ENCODE measurements at regions not wholly inside any gene's neighbourhood (a gene's known extent, or its start where the extent isn't known, plus 50 kb on each side); places are given as distances from the start of the nearest gene placed in this dataset.

DNA sequence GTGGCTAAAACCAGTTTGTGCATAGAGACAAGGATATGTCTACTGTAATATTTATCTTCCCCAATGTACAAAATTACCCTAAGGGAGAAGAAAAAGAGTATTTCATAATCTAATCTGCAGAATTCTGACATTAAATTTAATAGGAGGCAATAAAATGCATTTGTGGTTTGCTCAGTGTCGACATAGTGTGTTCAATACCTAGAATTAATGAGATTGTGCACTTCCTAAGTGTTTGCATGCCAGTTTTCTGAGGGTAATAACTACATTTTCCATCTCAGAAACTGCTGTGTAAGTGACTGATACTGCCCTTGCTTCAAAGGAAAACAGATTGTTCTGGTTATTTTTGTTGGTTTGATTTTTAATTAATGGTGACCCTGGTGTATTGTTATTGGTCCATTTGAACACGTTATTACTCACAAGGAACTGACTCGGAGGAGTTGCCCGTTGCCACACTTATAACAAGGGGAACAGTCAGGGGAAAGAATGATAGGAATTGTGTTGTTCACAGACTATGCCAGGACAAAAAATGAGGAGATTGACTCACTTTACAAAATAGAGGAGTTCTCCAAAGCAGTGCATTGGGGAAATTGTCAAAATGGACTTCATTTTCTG is 960.3 kb upstream of the TMEM132C start:
- Mint-ChIP-seq H3K27me3 (ENCODE audit: insufficient read depth) (peaks cover 5% of the 10 kb centered on the region), H3K27ac (peak overlapping the region; percentile 25), H3K9me3 (no peaks in the 10 kb centered on the region), H3K4me3 (peak overlapping the region; percentile 44), H3K36me3 (ENCODE audit: low read depth) (peaks cover 3% of the 10 kb centered on the region; the same call in 1 of the 2 replicates), H3K4me1 (ENCODE audit: low read depth) (peaks cover 37% of the 10 kb centered on the region)
- DNase-seq = peak; percentile 72
- no peak for TF ChIP-seq CTCF (IDR thresholded peaks at IDR 0.05)

DNA sequence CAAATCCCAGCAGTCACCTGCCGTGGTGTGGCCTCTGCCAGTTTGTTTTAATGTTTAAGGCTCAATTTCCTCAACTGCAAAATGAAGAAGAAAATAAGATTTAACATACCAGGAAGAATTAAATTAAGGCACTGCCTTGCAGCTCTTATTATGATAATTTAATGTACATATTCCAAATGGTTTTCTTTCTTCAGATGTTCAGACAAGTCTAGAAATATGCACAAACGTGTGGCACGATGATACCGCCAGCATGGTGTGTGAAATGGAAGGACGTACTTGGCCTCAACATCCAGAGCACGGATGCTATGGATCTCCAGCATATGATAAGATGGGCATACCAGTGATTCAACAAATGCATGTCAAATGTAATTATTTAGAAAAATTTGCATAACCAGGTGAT is 959.4 kb upstream of the TMEM132C start:
- peaks cover 3% of the 10 kb centered on the region; the same call in 1 of the 2 replicates for H3K36me3 Mint-ChIP-seq (ENCODE audit: low read depth)
- TF ChIP-seq CTCF (IDR thresholded peaks at IDR 0.05) = no peak

DNA sequence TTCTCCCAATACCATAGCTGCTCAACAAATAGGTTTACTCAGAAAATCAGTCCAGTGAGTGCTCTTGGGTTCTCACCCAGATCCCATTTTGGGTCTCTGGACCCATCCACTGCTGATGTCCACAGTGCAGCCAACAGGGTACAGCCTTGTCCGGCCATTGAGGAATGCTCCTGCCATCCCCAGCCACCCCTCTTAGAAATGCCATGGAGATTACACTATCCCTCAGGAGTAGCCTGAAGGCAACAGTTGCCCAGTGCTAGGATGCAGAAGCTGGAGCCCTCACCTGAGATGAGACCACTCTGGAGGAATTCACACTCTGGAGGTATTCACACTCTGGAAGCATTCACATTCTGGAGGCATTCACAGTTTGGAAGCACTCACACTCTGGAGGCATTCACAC is 958.8 kb upstream of the TMEM132C start:
- no peaks in the 10 kb centered on the region for H3K9me3 Mint-ChIP-seq
- peaks cover 37% of the 10 kb centered on the region for H3K4me1 Mint-ChIP-seq (ENCODE audit: low read depth)
- peaks cover 3% of the 10 kb centered on the region; the same call in 1 of the 2 replicates for H3K36me3 Mint-ChIP-seq (ENCODE audit: low read depth)
- no peak for TF ChIP-seq CTCF (IDR thresholded peaks at IDR 0.05)
- H3K27me3 Mint-ChIP-seq (ENCODE audit: insufficient read depth) = no peaks in the 10 kb centered on the region; the same call in 1 of the 2 replicates
- H3K27ac Mint-ChIP-seq = no peak overlapping the region
- DNase-seq = no peak
- no peak overlapping the region for H3K4me3 Mint-ChIP-seq

More for the DNA sequence above, 959.4 kb upstream of the TMEM132C start:
- Mint-ChIP-seq H3K4me3 (no peak overlapping the region; the same call in 1 of the 2 replicates), H3K9me3 (no peaks in the 10 kb centered on the region), H3K27ac (peak overlapping the region; percentile 25; the same call in 1 of the 2 replicates), H3K27me3 (ENCODE audit: insufficient read depth) (peaks cover 2% of the 10 kb centered on the region), H3K4me1 (ENCODE audit: low read depth) (peaks cover 37% of the 10 kb centered on the region)
- DNase-seq = no peak

- no peak for DNase-seq
- Mint-ChIP-seq H3K27ac (no peak overlapping the region), H3K4me1 (ENCODE audit: low read depth) (peaks cover 37% of the 10 kb centered on the region)
Measured at GRCh38 chr12:127310548-127310947, 956.4 kb upstream of the TMEM132C start.

DNA sequence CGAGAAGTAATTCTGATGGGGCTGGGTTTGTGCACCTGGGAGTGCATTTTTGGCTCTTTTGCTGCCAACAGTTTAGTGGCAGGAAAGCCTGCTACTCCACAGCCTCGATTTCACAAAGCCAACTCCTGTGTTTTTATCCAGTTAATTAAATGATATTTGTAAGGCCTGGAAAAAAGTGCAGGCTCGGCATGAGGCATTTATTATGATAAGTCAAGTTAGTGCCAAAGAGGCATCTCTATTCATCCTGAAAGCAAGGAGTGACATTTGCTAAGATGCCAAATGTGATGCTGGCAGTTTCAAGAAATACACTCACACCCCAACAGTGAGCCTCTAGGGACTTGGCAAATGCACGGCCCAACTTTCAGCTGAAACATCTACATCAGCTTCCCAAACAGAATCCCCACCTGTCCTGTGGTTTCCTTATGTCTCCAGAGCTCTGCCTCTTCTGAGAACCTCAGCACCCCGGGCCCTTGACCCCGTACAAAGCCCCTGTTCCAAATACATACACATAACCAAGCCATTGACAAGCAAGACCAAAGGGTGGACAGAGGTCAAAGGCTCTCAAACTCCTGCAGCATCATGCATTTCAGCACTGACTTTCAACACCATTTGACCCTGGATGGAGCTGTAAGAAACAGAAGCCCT is 955.1 kb upstream of the TMEM132C start:
- peaks cover 7% of the 10 kb centered on the region; the same call in 1 of the 2 replicates for H3K9me3 Mint-ChIP-seq
- H3K27ac Mint-ChIP-seq = no peak overlapping the region
- H3K36me3 Mint-ChIP-seq (ENCODE audit: low read depth) = peaks cover 3% of the 10 kb centered on the region; the same call in 1 of the 2 replicates
- no peaks in the 10 kb centered on the region; the same call in 1 of the 2 replicates for H3K27me3 Mint-ChIP-seq (ENCODE audit: insufficient read depth)
- H3K4me3 Mint-ChIP-seq = no peak overlapping the region
- no peak for DNase-seq
- no peak for TF ChIP-seq CTCF (IDR thresholded peaks at IDR 0.05)
- H3K4me1 Mint-ChIP-seq (ENCODE audit: low read depth) = peaks cover 24% of the 10 kb centered on the region

More at GRCh38 chr12:127310548-127310947, 956.4 kb upstream of the TMEM132C start:
- peaks cover 7% of the 10 kb centered on the region; the same call in 1 of the 2 replicates for H3K9me3 Mint-ChIP-seq
- no peak for TF ChIP-seq CTCF (IDR thresholded peaks at IDR 0.05)
- no peak overlapping the region for H3K4me3 Mint-ChIP-seq
- H3K36me3 Mint-ChIP-seq (ENCODE audit: low read depth) = peaks cover 3% of the 10 kb centered on the region; the same call in 1 of the 2 replicates
- no peaks in the 10 kb centered on the region; the same call in 1 of the 2 replicates for H3K27me3 Mint-ChIP-seq (ENCODE audit: insufficient read depth)
